Ovary (tissue), 3 donors: ENCODE measurements at regions not wholly inside any gene's neighbourhood (a gene's known extent, or its start where the extent isn't known, plus 50 kb on each side); places are given as distances from the start of the nearest gene placed in this dataset.

Source experiments
- CTCF ChIP-seq, 3 donors: fragments of 450-650 bp in 2 of 3; fragments of 200-600 bp in 1 of 3; IDR thresholded peaks; one replicate each; pipeline versions ENCODE4 v1.5.1 to v1.8.0; 2016 to 2022; ENCODE audit warnings: antibody characterized with exemption in 3 of 3, mild to moderate bottlenecking in 1 of 3
- POLR2A ChIP-seq: fragments of 450-650 bp; IDR thresholded peaks from one replicate; pipeline ENCODE4 v1.6.1; 2017; ENCODE audit warnings: antibody characterized with exemption, mild to moderate bottlenecking, moderate library complexity
- donor health status: DM: no; HTN: no; CAD: no.

GRCh38 chr15:36481156-36481555 lies 98.3 kb upstream of the CDIN1 start:
- TF ChIP-seq POLR2A (no peak), CTCF (IDR thresholded peaks at IDR 0.05) (no peak)
